Endodermal cell (in vitro differentiated cells): ENCODE measurements at regions not wholly inside any gene's neighbourhood (a gene's known extent, or its start where the extent isn't known, plus 50 kb on each side); places are given as distances from the start of the nearest gene placed in this dataset.

ENCODE experiments used
- DNase-seq: peaks from one replicate; pipeline ENCODE4 v3.0.0-alpha.2; 2017
- H3K27ac ChIP-seq: 2 replicates; pipeline ENCODE4 v1.5.1; 2013; ENCODE audit warnings: mild to moderate bottlenecking, low read depth, low read length, moderate library complexity
- H3K27me3 ChIP-seq: 2 replicates; pipeline ENCODE4 v1.6.1; 2013; ENCODE audit warnings: mild to moderate bottlenecking, low read length, moderate library complexity; ENCODE audit not compliant: insufficient read depth, control insufficient read depth, poor library complexity, severe bottlenecking
- H3K36me3 ChIP-seq: 2 replicates; pipeline ENCODE4 v1.7.0; 2013; ENCODE audit warnings: mild to moderate bottlenecking, low read length, moderate library complexity; ENCODE audit not compliant: control insufficient read depth, insufficient read depth
- H3K4me1 ChIP-seq: one replicate; pipeline ENCODE4 v1.7.0; 2013; ENCODE audit warnings: low read length; ENCODE audit not compliant: control insufficient read depth, insufficient read depth
- H3K4me3 ChIP-seq: 2 replicates; pipeline ENCODE4 v1.5.1; 2013; ENCODE audit warnings: mild to moderate bottlenecking, low read length, moderate library complexity
- H3K9ac ChIP-seq: 2 replicates; pipeline ENCODE4 v1.6.1; 2013; ENCODE audit warnings: mild to moderate bottlenecking, low read length, moderate library complexity; ENCODE audit not compliant: poor library complexity, severe bottlenecking; ENCODE audit errors: extremely low read depth
- H3K9me3 ChIP-seq: 2 replicates; pipeline ENCODE4 v1.6.1; 2013; ENCODE audit warnings: mild to moderate bottlenecking, low read length, moderate library complexity; ENCODE audit not compliant: control insufficient read depth
- H3K27ac Mint-ChIP-seq: 2 replicates; pipeline ENCODE4 v1.8.0; 2020; ENCODE audit warnings: mixed read lengths
- H3K27me3 Mint-ChIP-seq: 2 replicates; pipeline ENCODE4 v1.8.0; 2021; ENCODE audit warnings: mild to moderate bottlenecking, mixed read lengths; ENCODE audit not compliant: insufficient read depth
- H3K36me3 Mint-ChIP-seq: 2 replicates; pipeline ENCODE4 v1.8.0; 2020; ENCODE audit warnings: low read depth, mixed read lengths
- H3K4me1 Mint-ChIP-seq: 2 replicates; pipeline ENCODE4 v1.8.0; 2020; ENCODE audit warnings: mixed read lengths
- H3K4me3 Mint-ChIP-seq: 2 replicates; pipeline ENCODE4 v1.8.0; 2020; ENCODE audit warnings: mild to moderate bottlenecking, moderate library complexity, mixed read lengths
- H3K9me3 Mint-ChIP-seq: 2 replicates; pipeline ENCODE4 v1.8.0; 2020; ENCODE audit warnings: mild to moderate bottlenecking, mixed read lengths
- WGBS, 2 experiments: methylation state at CpG; one replicate each; pipeline versions ENCODE4 v1.1.5 to v1.1.7; 2013; ENCODE audit warnings: missing lambda C conversion rate in 2 of 2, mixed read lengths in 1 of 2; ENCODE audit not compliant: insufficient coverage in 1 of 2, insufficient read length in 1 of 2; 5-methylcytosine and 5-hydroxymethylcytosine counted together
- TF ChIP-seq, protein P1 (sequence below): fragments of 200-600 bp; sonication (generic); conservative IDR thresholded peaks from 2 replicates; pipeline ENCODE4 v1.5.0; 2021; ENCODE audit warnings: antibody characterized with exemption, mild to moderate bottlenecking

GRCh38 chr6:113676968-113677367 lies 180.2 kb upstream of the MARCKS start:
- Mint-ChIP-seq H3K4me1 (peaks cover 22% of the 10 kb centered on the region), H3K9me3 (no peaks in the 10 kb centered on the region), H3K27ac (no peak overlapping the region), H3K36me3 (no peaks in the 10 kb centered on the region), H3K4me3 (no peak overlapping the region), H3K27me3 (no peaks in the 10 kb centered on the region)
- Histone ChIP-seq H3K9me3 (no peaks in the 10 kb centered on the region), H3K27ac (no peak overlapping the region), H3K4me3 (no peak overlapping the region), H3K36me3 (no peaks in the 10 kb centered on the region), H3K27me3 (no peaks in the 10 kb centered on the region), H3K9ac (no peak overlapping the region), H3K4me1 (peaks cover 7% of the 10 kb centered on the region)
- 92% methylated on average over 1 of the region's 1 CpG; no CpG with 5 or more reads in 1 of the 2 experiments for WGBS, 2 experiments
- no peak for DNase-seq
- TF ChIP-seq, protein P1, sequence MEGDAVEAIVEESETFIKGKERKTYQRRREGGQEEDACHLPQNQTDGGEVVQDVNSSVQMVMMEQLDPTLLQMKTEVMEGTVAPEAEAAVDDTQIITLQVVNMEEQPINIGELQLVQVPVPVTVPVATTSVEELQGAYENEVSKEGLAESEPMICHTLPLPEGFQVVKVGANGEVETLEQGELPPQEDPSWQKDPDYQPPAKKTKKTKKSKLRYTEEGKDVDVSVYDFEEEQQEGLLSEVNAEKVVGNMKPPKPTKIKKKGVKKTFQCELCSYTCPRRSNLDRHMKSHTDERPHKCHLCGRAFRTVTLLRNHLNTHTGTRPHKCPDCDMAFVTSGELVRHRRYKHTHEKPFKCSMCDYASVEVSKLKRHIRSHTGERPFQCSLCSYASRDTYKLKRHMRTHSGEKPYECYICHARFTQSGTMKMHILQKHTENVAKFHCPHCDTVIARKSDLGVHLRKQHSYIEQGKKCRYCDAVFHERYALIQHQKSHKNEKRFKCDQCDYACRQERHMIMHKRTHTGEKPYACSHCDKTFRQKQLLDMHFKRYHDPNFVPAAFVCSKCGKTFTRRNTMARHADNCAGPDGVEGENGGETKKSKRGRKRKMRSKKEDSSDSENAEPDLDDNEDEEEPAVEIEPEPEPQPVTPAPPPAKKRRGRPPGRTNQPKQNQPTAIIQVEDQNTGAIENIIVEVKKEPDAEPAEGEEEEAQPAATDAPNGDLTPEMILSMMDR, result no peak

DNA sequence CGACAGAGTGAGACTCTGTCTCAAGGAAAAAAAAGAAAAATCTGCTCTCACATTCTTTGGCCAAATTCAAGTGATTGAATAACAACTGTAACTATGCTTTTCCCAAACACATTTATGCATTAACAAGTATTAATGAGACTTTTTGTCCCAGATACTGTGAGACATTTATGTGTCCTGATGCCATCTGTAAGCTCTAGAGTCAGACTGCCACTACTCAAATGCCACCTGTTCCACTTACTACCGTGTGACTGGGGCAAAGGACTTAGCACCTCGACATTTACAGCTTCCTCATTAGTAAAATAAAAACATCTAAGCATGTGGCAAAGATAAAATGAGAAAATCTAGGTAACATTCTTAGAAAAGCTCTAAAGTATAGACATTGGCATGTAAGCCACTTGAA lies 178.1 kb upstream of the MARCKS start:
- Mint-ChIP-seq H3K36me3 (no peaks in the 10 kb centered on the region), H3K4me1 (peaks cover 9% of the 10 kb centered on the region), H3K27ac (no peak overlapping the region), H3K27me3 (no peaks in the 10 kb centered on the region), H3K4me3 (no peak overlapping the region), H3K9me3 (no peaks in the 10 kb centered on the region)
- H3K27me3 ChIP-seq, result no peaks in the 10 kb centered on the region
- no peak overlapping the region for H3K27ac ChIP-seq
- H3K9ac ChIP-seq, result no peak overlapping the region
- H3K4me1 ChIP-seq, result no peaks in the 10 kb centered on the region
- no peak overlapping the region for H3K4me3 ChIP-seq
- no peaks in the 10 kb centered on the region for H3K9me3 ChIP-seq
- TF ChIP-seq, protein P1, result no peak
- H3K36me3 ChIP-seq, result no peaks in the 10 kb centered on the region
- DNase-seq, result no peak
- WGBS, 2 experiments, result 60 to 84% methylated on average over 1 to 3 of the region's 3 CpGs

DNA sequence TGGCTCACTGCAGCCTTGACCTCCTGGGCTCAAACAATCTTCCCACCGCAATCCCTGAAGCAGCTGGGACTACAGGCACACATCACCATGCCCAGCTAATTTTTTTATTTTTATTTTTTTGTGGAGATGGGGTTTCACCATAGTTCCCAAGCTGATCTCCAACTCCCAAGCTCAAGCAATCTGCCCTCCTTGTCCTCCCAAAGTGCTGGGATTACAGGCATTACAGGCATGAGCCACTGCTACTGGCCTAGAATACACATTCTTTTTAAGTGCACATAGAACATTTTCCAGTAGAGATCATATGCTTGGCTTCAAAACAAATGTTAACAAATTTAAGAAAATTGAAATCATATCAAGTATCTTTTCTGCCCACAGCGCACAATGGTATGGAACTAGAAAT lies 176.8 kb upstream of the MARCKS start:
- no peaks in the 10 kb centered on the region for H3K4me1 ChIP-seq
- no peaks in the 10 kb centered on the region for H3K9me3 ChIP-seq
- no peaks in the 10 kb centered on the region for H3K27me3 Mint-ChIP-seq
- H3K36me3 Mint-ChIP-seq, result no peaks in the 10 kb centered on the region
- no peaks in the 10 kb centered on the region for H3K9me3 Mint-ChIP-seq
- no peaks in the 10 kb centered on the region for H3K36me3 ChIP-seq
- no peak for DNase-seq
- H3K27ac ChIP-seq, result no peak overlapping the region
- 96% methylated on average over 2 of the region's 2 CpGs; no CpG with 5 or more reads in 1 of the 2 experiments for WGBS, 2 experiments
- no peak overlapping the region for H3K27ac Mint-ChIP-seq
- TF ChIP-seq, protein P1, result no peak
- no peak overlapping the region for H3K4me3 Mint-ChIP-seq
- no peak overlapping the region for H3K4me3 ChIP-seq
- H3K4me1 Mint-ChIP-seq, result peaks cover 9% of the 10 kb centered on the region
- no peaks in the 10 kb centered on the region for H3K27me3 ChIP-seq
- H3K9ac ChIP-seq, result no peak overlapping the region
